KMS-11 (cell line): ENCODE measurements at regions not wholly inside any gene's neighbourhood (a gene's known extent, or its start where the extent isn't known, plus 50 kb on each side); places are given as distances from the start of the nearest gene placed in this dataset.

Experiments
- H2AFZ ChIP-seq: fragments of 200-600 bp; sonication (generic); 2 replicates; pipeline ENCODE4 v1.6.1; 2016; ENCODE audit warnings: antibody characterized with exemption, mixed run types, low read depth
- H3K27ac ChIP-seq: fragments of 200-600 bp; sonication (generic); 2 replicates; pipeline ENCODE4 v1.6.1; 2016; ENCODE audit warnings: mild to moderate bottlenecking, mixed run types
- H3K27me3 ChIP-seq: fragments of 200-600 bp; sonication (generic); 2 replicates; pipeline ENCODE4 v1.6.1; 2017; ENCODE audit warnings: mild to moderate bottlenecking, low read depth, mixed run types, moderate library complexity; ENCODE audit not compliant: insufficient read depth
- H3K36me3 ChIP-seq: fragments of 200-600 bp; sonication (generic); 2 replicates; pipeline ENCODE4 v1.6.1; 2017; ENCODE audit warnings: mild to moderate bottlenecking, mixed run types; ENCODE audit not compliant: insufficient read depth
- H3K4me1 ChIP-seq: fragments of 200-600 bp; sonication (generic); 2 replicates; pipeline ENCODE4 v1.6.1; 2016; ENCODE audit warnings: mild to moderate bottlenecking, low read depth, mixed run types; ENCODE audit not compliant: poor library complexity, severe bottlenecking
- H3K4me2 ChIP-seq: fragments of 200-600 bp; sonication (generic); 2 replicates; pipeline ENCODE4 v1.7.0; 2016; ENCODE audit warnings: mild to moderate bottlenecking, mixed run types
- H3K4me3 ChIP-seq: fragments of 200-600 bp; sonication (generic); IDR thresholded peaks from 2 replicates; pipeline ENCODE4 v1.6.1; 2017; ENCODE audit warnings: low read depth, low read length, mixed read lengths; ENCODE audit not compliant: insufficient read depth
- H3K79me2 ChIP-seq: fragments of 200-600 bp; sonication (generic); 2 replicates; pipeline ENCODE4 v1.6.1; 2016; ENCODE audit warnings: low read depth, mixed run types; ENCODE audit not compliant: insufficient read depth
- H3K9ac ChIP-seq: fragments of 200-600 bp; sonication (generic); 2 replicates; pipeline ENCODE4 v1.6.1; 2016; ENCODE audit warnings: mild to moderate bottlenecking, mixed run types
- H4K20me1 ChIP-seq: fragments of 200-600 bp; sonication (generic); 2 replicates; pipeline ENCODE4 v1.6.1; 2016; ENCODE audit warnings: mild to moderate bottlenecking, mixed run types; ENCODE audit not compliant: insufficient read depth
- TF ChIP-seq, protein P1 (sequence below): fragments of 200-600 bp; sonication (generic); conservative IDR thresholded peaks from 2 replicates; pipeline ENCODE4 v1.6.1; 2017; ENCODE audit warnings: low read depth, mild to moderate bottlenecking, antibody characterized with exemption, low read length, moderate library complexity, mixed read lengths

DNA sequence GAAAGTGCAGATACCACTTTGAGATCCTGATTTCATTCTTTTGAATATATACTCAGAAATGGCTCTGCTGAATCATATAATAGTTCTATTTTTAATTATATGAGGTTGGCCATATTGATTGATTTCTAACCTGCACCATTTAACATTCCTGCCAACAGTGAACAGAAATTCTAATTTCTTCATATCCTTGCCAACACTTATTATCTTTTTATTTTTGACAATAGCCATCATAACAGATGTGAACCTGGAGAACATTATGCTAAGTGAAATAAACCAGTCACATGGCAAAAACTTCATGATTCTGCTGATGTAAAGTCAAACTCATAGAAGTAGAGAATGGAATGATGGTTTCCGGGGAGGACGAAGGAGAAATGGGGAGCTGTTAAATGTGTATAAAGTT lies 344.5 kb upstream of the CYRIA start:
- Histone ChIP-seq H3K9ac (no peak overlapping the region), H3K27me3 (no peaks in the 10 kb centered on the region), H2AFZ (no peak overlapping the region), H3K36me3 (no peaks in the 10 kb centered on the region), H3K4me3 (no peak overlapping the region), H3K27ac (no peak overlapping the region), H3K79me2 (no peaks in the 10 kb centered on the region), H3K4me1 (no peaks in the 10 kb centered on the region), H4K20me1 (no peaks in the 10 kb centered on the region), H3K4me2 (no peak overlapping the region)
- TF ChIP-seq, protein P1, sequence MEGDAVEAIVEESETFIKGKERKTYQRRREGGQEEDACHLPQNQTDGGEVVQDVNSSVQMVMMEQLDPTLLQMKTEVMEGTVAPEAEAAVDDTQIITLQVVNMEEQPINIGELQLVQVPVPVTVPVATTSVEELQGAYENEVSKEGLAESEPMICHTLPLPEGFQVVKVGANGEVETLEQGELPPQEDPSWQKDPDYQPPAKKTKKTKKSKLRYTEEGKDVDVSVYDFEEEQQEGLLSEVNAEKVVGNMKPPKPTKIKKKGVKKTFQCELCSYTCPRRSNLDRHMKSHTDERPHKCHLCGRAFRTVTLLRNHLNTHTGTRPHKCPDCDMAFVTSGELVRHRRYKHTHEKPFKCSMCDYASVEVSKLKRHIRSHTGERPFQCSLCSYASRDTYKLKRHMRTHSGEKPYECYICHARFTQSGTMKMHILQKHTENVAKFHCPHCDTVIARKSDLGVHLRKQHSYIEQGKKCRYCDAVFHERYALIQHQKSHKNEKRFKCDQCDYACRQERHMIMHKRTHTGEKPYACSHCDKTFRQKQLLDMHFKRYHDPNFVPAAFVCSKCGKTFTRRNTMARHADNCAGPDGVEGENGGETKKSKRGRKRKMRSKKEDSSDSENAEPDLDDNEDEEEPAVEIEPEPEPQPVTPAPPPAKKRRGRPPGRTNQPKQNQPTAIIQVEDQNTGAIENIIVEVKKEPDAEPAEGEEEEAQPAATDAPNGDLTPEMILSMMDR: no peak

DNA sequence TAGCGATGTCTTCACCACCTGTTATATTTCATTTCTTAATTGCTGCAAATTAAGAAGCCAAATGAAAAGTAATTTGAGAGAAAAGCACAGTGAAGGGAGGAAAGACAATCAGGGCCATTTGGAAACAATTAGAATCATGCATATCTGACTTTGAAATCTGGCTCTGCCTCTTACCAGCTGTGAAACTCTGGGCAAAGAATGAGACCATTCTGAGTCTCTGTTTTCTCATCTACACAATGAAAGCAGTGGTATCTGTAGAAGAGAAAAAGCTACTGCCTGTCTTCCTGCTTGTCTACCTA lies 334.5 kb upstream of the CYRIA start:
- Histone ChIP-seq H3K9ac (no peak overlapping the region), H3K36me3 (no peaks in the 10 kb centered on the region), H3K79me2 (no peaks in the 10 kb centered on the region)

DNA sequence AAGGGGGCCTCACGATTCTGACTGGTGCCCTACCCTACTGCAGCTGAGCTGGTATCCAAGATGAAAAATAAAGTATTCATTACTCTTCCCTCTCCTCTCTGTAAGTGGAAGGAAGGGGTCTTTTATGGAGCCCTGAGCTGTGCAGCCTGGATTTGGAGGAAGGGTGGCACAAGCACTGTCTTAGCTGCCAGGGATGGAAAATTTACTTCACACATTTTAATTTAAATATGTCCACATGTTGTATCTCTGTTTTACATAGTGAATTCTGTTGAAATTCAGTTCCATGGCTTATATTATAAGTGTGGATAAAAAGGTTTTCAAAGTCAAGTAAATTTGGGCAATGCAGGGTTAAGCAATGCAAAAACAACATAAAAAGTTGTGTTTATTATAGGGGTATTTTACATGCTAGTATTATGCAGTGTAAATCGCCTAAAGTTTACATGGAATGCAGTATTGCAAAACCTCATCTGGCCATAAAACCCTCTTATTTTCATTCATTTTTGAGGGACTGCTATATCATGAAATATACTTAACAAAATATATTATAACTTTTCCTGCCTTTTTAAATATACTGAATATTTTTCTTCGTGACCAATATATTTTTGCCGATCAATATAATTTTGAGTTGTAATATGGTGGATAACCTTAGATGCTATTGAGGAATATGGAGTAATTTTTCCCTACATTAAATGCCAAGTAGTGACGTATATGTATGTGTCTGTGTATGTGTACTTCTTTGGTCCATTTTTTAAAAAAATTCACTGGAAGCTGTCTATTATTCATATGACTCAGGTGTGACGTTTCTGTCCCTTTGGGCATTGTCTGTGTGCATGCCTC lies 333.9 kb upstream of the CYRIA start:
- Histone ChIP-seq H3K27ac (no peak overlapping the region), H3K9ac (no peak overlapping the region)
- TF ChIP-seq, protein P1: no peak

More for the DNA sequence above, 334.5 kb upstream of the CYRIA start:
- H4K20me1 ChIP-seq: no peaks in the 10 kb centered on the region
- H2AFZ ChIP-seq: no peak overlapping the region
- H3K4me2 ChIP-seq: no peak overlapping the region
- TF ChIP-seq, protein P1: no peak
- no peaks in the 10 kb centered on the region for H3K27me3 ChIP-seq
- H3K27ac ChIP-seq: no peak overlapping the region
- no peaks in the 10 kb centered on the region for H3K4me1 ChIP-seq
- no peak overlapping the region for H3K4me3 ChIP-seq

DNA sequence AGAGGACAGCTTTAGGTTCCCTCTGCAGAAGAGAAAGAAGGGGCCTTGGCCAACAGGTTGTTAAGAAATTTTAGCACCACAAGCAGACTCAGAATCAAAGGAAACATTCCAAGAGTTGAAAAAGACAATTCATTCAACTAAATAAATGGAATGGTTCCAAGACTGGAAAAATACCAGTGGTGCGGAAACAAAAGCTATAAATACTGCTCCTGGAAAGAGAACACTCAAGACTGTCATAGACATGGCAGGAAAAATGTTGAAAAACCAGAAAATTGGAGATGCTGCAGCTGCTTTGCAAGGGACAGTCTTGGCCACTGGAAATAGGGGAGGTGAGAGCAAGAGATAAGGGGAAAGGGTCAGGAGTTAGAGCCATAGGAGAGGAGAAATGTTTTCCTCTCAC lies 312.7 kb upstream of the CYRIA start:
- no peak overlapping the region for H3K9ac ChIP-seq
- H3K4me1 ChIP-seq: peaks cover 18% of the 10 kb centered on the region
- H3K79me2 ChIP-seq: no peaks in the 10 kb centered on the region
- no peak overlapping the region for H2AFZ ChIP-seq
- H3K27ac ChIP-seq: no peak overlapping the region
- no peak overlapping the region for H3K4me3 ChIP-seq
- H3K4me2 ChIP-seq: no peak overlapping the region
- TF ChIP-seq, protein P1: no peak
- no peaks in the 10 kb centered on the region for H4K20me1 ChIP-seq
- no peaks in the 10 kb centered on the region for H3K27me3 ChIP-seq
- H3K36me3 ChIP-seq: no peaks in the 10 kb centered on the region; the same call in 1 of the 2 replicates

More for the DNA sequence above, 333.9 kb upstream of the CYRIA start:
- H4K20me1 ChIP-seq: no peaks in the 10 kb centered on the region
- no peaks in the 10 kb centered on the region for H3K4me1 ChIP-seq
- H3K36me3 ChIP-seq: no peaks in the 10 kb centered on the region
- H3K4me3 ChIP-seq: no peak overlapping the region
- no peak overlapping the region for H2AFZ ChIP-seq
- no peak overlapping the region for H3K4me2 ChIP-seq
- no peaks in the 10 kb centered on the region for H3K27me3 ChIP-seq
- H3K79me2 ChIP-seq: no peaks in the 10 kb centered on the region
